Osteoblast (primary cell): ENCODE measurements at regions not wholly inside any gene's neighbourhood (a gene's known extent, or its start where the extent isn't known, plus 50 kb on each side); places are given as distances from the start of the nearest gene placed in this dataset.

Experiments used
- DNase-seq: peaks from one replicate; pipeline ENCODE4 v3.0.0; 2011; ENCODE audit warnings: low spot score, mixed read lengths; ENCODE audit not compliant: insufficient read length; ENCODE audit errors: missing footprints
- H2AFZ ChIP-seq: 2 replicates; pipeline ENCODE4 v1.6.0; 2011; ENCODE audit warnings: mild to moderate bottlenecking, low read length
- H3K27ac ChIP-seq: 2 replicates; pipeline ENCODE4 v1.5.1; 2011; ENCODE audit warnings: mild to moderate bottlenecking, low read depth, low read length, moderate library complexity
- H3K27me3 ChIP-seq: 2 replicates; pipeline ENCODE4 v1.6.0; 2012; ENCODE audit warnings: mild to moderate bottlenecking, control low read depth, inconsistent platforms, low read length, moderate library complexity; ENCODE audit not compliant: insufficient read depth
- H3K36me3 ChIP-seq: 2 replicates; pipeline ENCODE4 v1.5.1; 2011; ENCODE audit warnings: mild to moderate bottlenecking, low read length, control low read depth, moderate library complexity; ENCODE audit not compliant: insufficient read depth
- H3K4me1 ChIP-seq: 2 replicates; pipeline ENCODE4 v1.5.1; 2011; ENCODE audit warnings: mild to moderate bottlenecking, low read length, control low read depth, moderate library complexity; ENCODE audit not compliant: insufficient read depth
- H3K4me2 ChIP-seq: 2 replicates; pipeline ENCODE4 v1.6.0; 2011; ENCODE audit warnings: mild to moderate bottlenecking, low read length; ENCODE audit not compliant: insufficient read depth
- H3K4me3 ChIP-seq: fragments of 200-600 bp; sonication (generic); 3 replicates; pipeline ENCODE4 v1.5.1; 2012; ENCODE audit warnings: mild to moderate bottlenecking, low read length, inconsistent platforms; ENCODE audit not compliant: insufficient read depth
- H3K79me2 ChIP-seq: 2 replicates; pipeline ENCODE4 v1.6.0; 2012; ENCODE audit warnings: mild to moderate bottlenecking, low read length, control low read depth, inconsistent platforms; ENCODE audit not compliant: insufficient read depth
- H3K9me3 ChIP-seq: 2 replicates; pipeline ENCODE4 v1.5.1; 2011; ENCODE audit warnings: low read depth, low read length, control low read depth
- H4K20me1 ChIP-seq: 2 replicates; pipeline ENCODE4 v1.6.0; 2012; ENCODE audit warnings: mild to moderate bottlenecking, low read length, control low read depth; ENCODE audit not compliant: insufficient read depth
- TF ChIP-seq, protein P1 (sequence below): IDR thresholded peaks from 2 replicates; pipeline ENCODE4 v1.5.1; 2011; ENCODE audit warnings: mild to moderate bottlenecking, low read depth, low read length, moderate library complexity; ENCODE audit errors: extremely low read depth

DNA sequence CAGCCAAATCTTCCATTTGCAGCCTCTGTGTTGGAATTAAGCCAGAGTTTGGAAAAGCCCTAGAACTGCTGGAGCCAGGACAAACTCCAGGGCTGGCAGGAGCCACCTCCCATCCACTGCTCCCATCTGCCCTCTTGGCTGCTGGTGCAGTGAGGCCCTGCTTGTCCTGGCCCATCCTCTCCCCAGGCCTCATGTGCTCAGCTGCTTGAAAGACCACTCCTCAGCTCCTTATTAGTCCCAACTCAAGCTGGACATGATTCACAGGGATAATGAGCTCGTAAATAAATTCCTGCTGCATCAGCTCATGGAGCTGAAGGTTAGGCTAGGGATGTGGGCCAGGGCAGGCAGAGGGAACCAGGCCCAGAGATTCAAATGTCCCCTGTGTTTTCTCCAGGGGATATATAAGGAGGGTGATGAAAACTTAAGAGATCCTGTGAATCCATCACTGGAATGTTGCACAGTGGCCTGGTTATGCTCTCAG, 282.8 kb downstream of the RPS24 start:
- Histone ChIP-seq H3K27me3 (no peaks in the 10 kb centered on the region), H3K36me3 (no peaks in the 10 kb centered on the region), H3K4me1 (peaks cover 12% of the 10 kb centered on the region), H3K4me2 (no peak overlapping the region), H4K20me1 (no peaks in the 10 kb centered on the region), H3K27ac (peak overlapping the region; percentile 12), H3K4me3 (no peak overlapping the region), H2AFZ (peak overlapping the region; percentile 5), H3K9me3 (no peaks in the 10 kb centered on the region), H3K79me2 (no peaks in the 10 kb centered on the region)
- TF ChIP-seq, protein P1, sequence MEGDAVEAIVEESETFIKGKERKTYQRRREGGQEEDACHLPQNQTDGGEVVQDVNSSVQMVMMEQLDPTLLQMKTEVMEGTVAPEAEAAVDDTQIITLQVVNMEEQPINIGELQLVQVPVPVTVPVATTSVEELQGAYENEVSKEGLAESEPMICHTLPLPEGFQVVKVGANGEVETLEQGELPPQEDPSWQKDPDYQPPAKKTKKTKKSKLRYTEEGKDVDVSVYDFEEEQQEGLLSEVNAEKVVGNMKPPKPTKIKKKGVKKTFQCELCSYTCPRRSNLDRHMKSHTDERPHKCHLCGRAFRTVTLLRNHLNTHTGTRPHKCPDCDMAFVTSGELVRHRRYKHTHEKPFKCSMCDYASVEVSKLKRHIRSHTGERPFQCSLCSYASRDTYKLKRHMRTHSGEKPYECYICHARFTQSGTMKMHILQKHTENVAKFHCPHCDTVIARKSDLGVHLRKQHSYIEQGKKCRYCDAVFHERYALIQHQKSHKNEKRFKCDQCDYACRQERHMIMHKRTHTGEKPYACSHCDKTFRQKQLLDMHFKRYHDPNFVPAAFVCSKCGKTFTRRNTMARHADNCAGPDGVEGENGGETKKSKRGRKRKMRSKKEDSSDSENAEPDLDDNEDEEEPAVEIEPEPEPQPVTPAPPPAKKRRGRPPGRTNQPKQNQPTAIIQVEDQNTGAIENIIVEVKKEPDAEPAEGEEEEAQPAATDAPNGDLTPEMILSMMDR = no peak
- DNase-seq = no peak

DNA sequence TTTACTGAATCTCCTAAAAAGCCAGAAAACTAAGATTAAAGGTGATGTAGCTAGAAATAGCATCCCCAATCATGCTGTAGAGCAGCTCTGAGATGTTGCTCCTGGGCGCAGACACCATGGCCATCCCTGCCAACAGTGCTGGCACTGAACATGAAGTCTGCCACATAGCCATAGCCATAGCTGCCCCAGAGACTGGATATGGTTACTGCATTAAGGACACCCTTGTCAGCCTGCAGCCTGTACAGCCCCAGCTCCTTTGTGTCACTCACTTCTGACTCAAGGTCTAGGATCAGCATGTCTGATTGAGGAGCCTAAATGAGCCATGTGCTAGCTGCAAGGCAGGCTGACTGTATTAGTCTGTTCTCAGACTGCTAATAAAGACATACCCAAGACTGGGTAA, 284.6 kb downstream of the RPS24 start:
- no peak overlapping the region for H3K4me2 ChIP-seq
- no peak overlapping the region for H3K27ac ChIP-seq
- TF ChIP-seq, protein P1 = no peak
- no peaks in the 10 kb centered on the region for H4K20me1 ChIP-seq
- no peak for DNase-seq
- peaks cover 12% of the 10 kb centered on the region for H3K4me1 ChIP-seq
- no peak overlapping the region for H3K4me3 ChIP-seq
- no peaks in the 10 kb centered on the region for H3K9me3 ChIP-seq
- H3K27me3 ChIP-seq = no peaks in the 10 kb centered on the region
- no peak overlapping the region for H2AFZ ChIP-seq
- no peaks in the 10 kb centered on the region for H3K79me2 ChIP-seq
- H3K36me3 ChIP-seq = no peaks in the 10 kb centered on the region

DNA sequence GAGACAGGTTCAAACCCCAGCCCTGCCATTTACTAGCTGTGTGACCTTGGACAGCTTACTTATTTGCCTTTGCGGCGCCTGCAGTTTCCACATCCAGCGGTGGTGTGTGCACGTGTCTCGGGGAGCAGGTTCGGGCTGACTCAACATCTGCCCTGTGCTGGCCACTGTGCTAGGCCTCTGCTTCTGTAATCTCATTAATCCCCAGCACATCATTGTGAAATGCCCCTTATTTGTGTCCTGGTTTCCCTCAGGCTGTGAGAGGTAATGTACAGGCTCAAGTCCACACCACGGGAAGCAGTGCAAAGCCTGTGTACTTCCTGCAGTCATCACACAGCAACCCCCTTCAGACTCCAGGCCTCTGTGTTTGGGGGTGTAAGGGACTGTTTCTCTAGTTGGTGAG, 285.7 kb downstream of the RPS24 start:
- no peaks in the 10 kb centered on the region for H3K9me3 ChIP-seq
- TF ChIP-seq, protein P1 = no peak
- no peak for DNase-seq

DNA sequence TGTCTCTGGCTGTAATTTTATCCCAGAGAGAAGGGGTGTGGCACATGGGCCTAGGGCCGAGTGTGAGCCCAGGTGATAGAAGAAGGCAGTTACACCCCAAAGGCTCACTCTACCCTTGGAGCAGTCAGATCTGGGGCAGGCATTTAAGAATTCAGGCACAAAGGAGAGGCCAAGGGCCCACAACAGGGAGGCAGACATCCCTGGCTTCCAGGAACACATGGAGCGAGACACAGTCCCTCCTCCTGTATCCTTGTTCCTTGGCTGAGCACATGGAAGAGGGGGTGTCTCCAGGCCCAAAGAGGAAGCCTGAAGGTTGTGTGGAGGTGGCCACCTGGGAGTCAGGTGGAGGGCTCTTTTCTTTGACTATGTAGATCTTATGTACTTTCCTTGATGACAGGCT, 286.2 kb downstream of the RPS24 start:
- DNase-seq = no peak
- H2AFZ ChIP-seq = no peak overlapping the region
- H3K27ac ChIP-seq = no peak overlapping the region
- no peak overlapping the region for H3K4me2 ChIP-seq
- H3K79me2 ChIP-seq = no peaks in the 10 kb centered on the region
- H3K4me3 ChIP-seq = no peak overlapping the region
- H3K36me3 ChIP-seq = no peaks in the 10 kb centered on the region
- peaks cover 3% of the 10 kb centered on the region for H3K27me3 ChIP-seq
- no peaks in the 10 kb centered on the region for H3K9me3 ChIP-seq
- no peaks in the 10 kb centered on the region for H4K20me1 ChIP-seq
- peaks cover 12% of the 10 kb centered on the region for H3K4me1 ChIP-seq
- TF ChIP-seq, protein P1 = no peak

More for the DNA sequence above, 285.7 kb downstream of the RPS24 start:
- Histone ChIP-seq H3K4me1 (peaks cover 12% of the 10 kb centered on the region), H4K20me1 (no peaks in the 10 kb centered on the region), H3K27ac (no peak overlapping the region), H2AFZ (no peak overlapping the region), H3K4me2 (no peak overlapping the region), H3K27me3 (peaks cover 3% of the 10 kb centered on the region), H3K36me3 (no peaks in the 10 kb centered on the region), H3K4me3 (no peak overlapping the region), H3K79me2 (no peaks in the 10 kb centered on the region)
